Endothelial cell of umbilical vein (primary cell): ENCODE measurements at regions not wholly inside any gene's neighbourhood (a gene's known extent, or its start where the extent isn't known, plus 50 kb on each side); places are given as distances from the start of the nearest gene placed in this dataset.

Experiments
- BruUV-seq: library from RNA; stranded (reverse); fragments of 400-500 nt; replicated peaks from 2 replicates; lab custom pipeline; 2021; lab: Mats Ljungman, UMichigan
- CTCF ChIA-PET: fragments of 300-600, 350-600 bp; sonication (Branson Sonifier 250); formaldehyde crosslinking; loops from one replicate; lab custom pipeline; 2021; ENCODE audit warnings: antibody characterized with exemption, inconsistent platforms; lab: Charles Lee
- POLR2A ChIA-PET: fragments of 300-600, 350-600 bp; sonication (Branson Sonifier 250); formaldehyde crosslinking; loops from one replicate; lab custom pipeline; 2021; ENCODE audit warnings: antibody characterized with exemption, inconsistent platforms; lab: Charles Lee
- DNase-seq: peaks from one replicate; pipeline ENCODE4 v3.0.0-alpha.2; 2011; ENCODE audit warnings: low read depth, low spot score
- FAIRE-seq: peaks from 2 replicates; lab custom pipeline; 2011; peaks lifted over from hg19 to GRCh38; lab: Jason Lieb, UNC
- H2AFZ ChIP-seq: 2 replicates; pipeline ENCODE4 v1.6.0; 2012; ENCODE audit warnings: low read depth, low read length, control low read depth, inconsistent platforms
- H3K27ac ChIP-seq: 2 replicates; pipeline ENCODE4 v1.5.1; 2011; ENCODE audit warnings: low read depth, mild to moderate bottlenecking, control low read depth, low read length, moderate library complexity; ENCODE audit not compliant: insufficient read depth
- H3K27me3 ChIP-seq, 2 experiments: 2 replicates each; pipeline versions ENCODE4 v1.6.0 to v1.6.1; 2011; ENCODE audit warnings: low read length in 2 of 2, mixed read lengths in 1 of 2; ENCODE audit not compliant: control insufficient read depth in 2 of 2, insufficient read depth in 2 of 2
- H3K36me3 ChIP-seq, 2 experiments: 2 replicates in 1 of 2; 3 replicates in 1 of 2; pipeline ENCODE4 v1.5.1; 2011; ENCODE audit warnings: low read length in 2 of 2, mild to moderate bottlenecking in 1 of 2, moderate library complexity in 1 of 2; ENCODE audit not compliant: control insufficient read depth in 2 of 2, insufficient read depth in 2 of 2; ENCODE audit errors: extremely low read depth in 1 of 2
- H3K4me1 ChIP-seq: 3 replicates; pipeline ENCODE4 v1.5.1; 2011; ENCODE audit warnings: mild to moderate bottlenecking, low read length; ENCODE audit not compliant: control insufficient read depth, insufficient read depth; ENCODE audit errors: extremely low read depth
- H3K4me2 ChIP-seq: 2 replicates; pipeline ENCODE4 v1.6.1; 2011; ENCODE audit warnings: low read length, control low read depth, mixed read lengths; ENCODE audit not compliant: insufficient read depth
- H3K4me3 ChIP-seq, 3 experiments: fragments of 200-600 bp in 1 of 3; sonication (generic), shearing (Covaris generic) in 1 of 3; replicated peaks in 1 of 3; 2 replicates each; pipeline ENCODE4 v1.5.1; 2011 to 2016; ENCODE audit warnings: control low read depth in 3 of 3, low read length in 3 of 3, mild to moderate bottlenecking in 2 of 3, inconsistent platforms in 1 of 3, low read depth in 1 of 3, moderate library complexity in 1 of 3; ENCODE audit not compliant: insufficient read depth in 1 of 3
- H3K79me2 ChIP-seq: 2 replicates; pipeline ENCODE4 v1.6.0; 2012; ENCODE audit warnings: low read length, inconsistent platforms; ENCODE audit not compliant: control insufficient read depth, insufficient read depth
- H3K9ac ChIP-seq: replicated peaks from 2 replicates; pipeline ENCODE3; 2011; ENCODE audit warnings: low read length, control low read depth; ENCODE audit not compliant: insufficient read depth; ENCODE audit errors: extremely low read depth
- H3K9me1 ChIP-seq: replicated peaks from 3 replicates; pipeline ENCODE4 v1.6.0; 2011; ENCODE audit warnings: mild to moderate bottlenecking, low read length; ENCODE audit not compliant: control insufficient read depth, insufficient read depth; ENCODE audit errors: extremely low read depth
- H3K9me3 ChIP-seq: replicated peaks from 2 replicates; pipeline ENCODE4 v1.5.1; 2012; ENCODE audit warnings: low read length, inconsistent platforms; ENCODE audit not compliant: control insufficient read depth, insufficient read depth
- H4K20me1 ChIP-seq: replicated peaks from 2 replicates; pipeline ENCODE3; 2011; ENCODE audit warnings: mild to moderate bottlenecking, low read length; ENCODE audit not compliant: control insufficient read depth, insufficient read depth; ENCODE audit errors: extremely low read depth
- CTCF ChIP-seq, 2 donors: IDR thresholded peaks; 1 replicate in 1 of 2; 2 replicates in 1 of 2; pipeline ENCODE4 v1.5.1; 2011; ENCODE audit warnings: low read length in 2 of 2, mild to moderate bottlenecking in 2 of 2, moderate library complexity in 2 of 2, control low read depth in 1 of 2, inconsistent platforms in 1 of 2, low read depth in 1 of 2; ENCODE audit not compliant: insufficient read depth in 1 of 2; ENCODE audit errors: extremely low read depth in 1 of 2
- EZH2 ChIP-seq: IDR thresholded peaks from 2 replicates; pipeline ENCODE4 v1.6.1; 2012; ENCODE audit warnings: borderline replicate concordance, low read depth, mild to moderate bottlenecking, moderate library complexity, low read length, inconsistent platforms; ENCODE audit not compliant: severe bottlenecking
- FOS ChIP-seq: IDR thresholded peaks from 2 replicates; pipeline ENCODE4 v1.6.1; 2011; ENCODE audit warnings: mild to moderate bottlenecking, low read length, moderate library complexity, borderline replicate concordance; ENCODE audit not compliant: insufficient read depth
- GATA2 ChIP-seq: IDR thresholded peaks from 2 replicates; pipeline ENCODE4 v1.7.0; 2011; ENCODE audit warnings: low read depth, mild to moderate bottlenecking, moderate library complexity, mixed read lengths, low read length; ENCODE audit not compliant: insufficient read length, insufficient read depth
- JUN ChIP-seq: IDR thresholded peaks from 2 replicates; pipeline ENCODE4 v1.6.1; 2011; ENCODE audit warnings: borderline replicate concordance, low read depth; ENCODE audit not compliant: insufficient read length, insufficient read depth
- MAX ChIP-seq: IDR thresholded peaks from 2 replicates; pipeline ENCODE4 v1.6.1; 2011; ENCODE audit not compliant: insufficient read depth, insufficient read length
- MYC ChIP-seq: IDR thresholded peaks from one replicate; pipeline ENCODE4 v1.6.1; 2011; ENCODE audit warnings: mild to moderate bottlenecking, low read depth, low read length
- POLR2A ChIP-seq: IDR thresholded peaks from 2 replicates; pipeline ENCODE4 v1.6.1; 2012; ENCODE audit warnings: low read depth, mild to moderate bottlenecking, control low read depth, low read length
- POLR2AphosphoS5 ChIP-seq: IDR thresholded peaks from 2 replicates; pipeline ENCODE4 v1.6.1; 2012; ENCODE audit warnings: low read depth, mild to moderate bottlenecking, control low read depth, low read length, moderate library complexity; ENCODE audit not compliant: insufficient read depth
- dilution Hi-C: fragments of 300-500 bp; cut with MboI; formaldehyde crosslinking; loops from one replicate; pipeline ENCODE4 v1.15.0; 2019; ENCODE audit warnings: low sequenced_read_pairs; ENCODE audit not compliant: extremely low pct_ligation_motif_present
- intact Hi-C: fragments of 100-400 bp; cut with micrococcal nuclease; formaldehyde crosslinking; loops from one replicate; pipeline ENCODE4 v1.10.0; 2022

- DNase-seq (no peak), FAIRE-seq (no peak)
- Histone ChIP-seq H3K9ac (no peak overlapping the region), H3K4me3 (no peak overlapping the region), H3K27me3 (no peaks in the 10 kb centered on the region), H3K4me2 (no peak overlapping the region), H3K9me1 (no peaks in the 10 kb centered on the region), H3K79me2 (no peaks in the 10 kb centered on the region), H3K4me1 (no peaks in the 10 kb centered on the region), H4K20me1 (no peaks in the 10 kb centered on the region), H2AFZ (no peak overlapping the region), H3K36me3 (no peaks in the 10 kb centered on the region), H3K9me3 (peaks cover 16% of the 10 kb centered on the region), H3K27ac (no peak overlapping the region)
- intact Hi-C loops (no loop called here), dilution Hi-C loops (no loop called here)
- TF ChIP-seq MYC (no peak), GATA2 (no peak), POLR2AphosphoS5 (no peak), EZH2 (no peak), CTCF (IDR thresholded peaks at IDR 0.05; ENCODE audit: extremely low read depth in 1 of 2, insufficient read depth in 1 of 2, low read depth in 1 of 2, low read length in 2 of 2) (no peak), POLR2A (no peak), JUN (no peak), FOS (no peak), MAX (no peak)
- ChIA-PET POLR2A (no interaction called here), CTCF (no interaction called here)
- BruUV-seq, result no TSS peak
Observed at GRCh38 chr10:130498934-130499333, 362.7 kb downstream of the GLRX3 start.
